GM21515 (cell line): ENCODE measurements at regions not wholly inside any gene's neighbourhood (a gene's known extent, or its start where the extent isn't known, plus 50 kb on each side); places are given as distances from the start of the nearest gene placed in this dataset.
"Not testable (repeated sequence)": the region's sequence is repeated elsewhere in the genome, so short reads cannot be mapped to it uniquely, and the experiment has no call there.

ENCODE experiments used
- ATAC-seq: cut with Tn5 transposase; IDR thresholded peaks from one replicate; pipeline ENCODE4 v1.9.1; 2021; ENCODE audit not compliant: unreplicated experiment

DNA sequence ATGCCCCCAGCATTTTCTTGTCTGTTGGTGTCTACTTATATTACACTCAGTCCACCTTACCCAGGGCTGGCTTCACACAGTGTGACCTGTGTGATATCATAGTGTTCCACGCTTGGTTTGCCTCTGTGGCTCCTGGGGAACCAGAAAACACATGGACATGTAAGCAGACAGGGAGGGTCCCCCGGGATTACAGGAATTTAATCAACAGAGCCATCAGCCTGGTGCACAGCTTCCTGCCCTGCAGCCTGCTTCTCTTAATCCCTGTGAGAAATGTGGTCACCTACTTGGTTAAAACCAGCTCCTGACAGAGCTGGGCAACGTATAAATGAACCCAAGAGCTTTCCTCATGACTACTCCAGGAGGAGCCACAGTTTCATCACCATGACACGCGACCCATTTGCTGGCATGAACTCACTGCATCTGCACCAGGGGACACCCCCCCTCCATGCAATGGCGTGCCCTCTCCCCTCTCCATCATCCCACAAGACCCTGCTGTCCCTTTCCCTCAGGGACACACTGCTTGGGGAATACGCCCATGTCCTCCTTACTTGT is 152.1 kb downstream of the UQCRFS1 start:
- no peak for ATAC-seq

DNA sequence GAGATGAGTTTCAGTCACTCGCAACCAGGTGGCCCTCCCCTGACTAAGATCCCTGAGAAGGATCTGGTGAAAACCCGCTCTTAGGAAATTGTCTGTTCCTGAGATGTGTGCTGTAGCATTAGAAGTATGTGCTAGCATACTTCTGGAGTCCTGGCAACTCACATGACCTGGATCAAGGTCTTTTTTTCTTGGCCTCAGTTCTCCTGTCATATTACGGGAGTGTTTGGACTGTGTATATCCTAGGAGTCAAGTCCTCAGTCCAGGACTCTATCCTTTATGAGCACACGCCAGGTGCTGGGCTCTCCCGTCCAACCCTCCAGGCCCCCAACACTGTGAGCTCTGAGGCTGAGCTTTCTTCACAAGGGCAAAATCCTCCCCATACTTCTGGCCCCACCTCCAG is 156.4 kb downstream of the UQCRFS1 start:
- ATAC-seq: no peak

DNA sequence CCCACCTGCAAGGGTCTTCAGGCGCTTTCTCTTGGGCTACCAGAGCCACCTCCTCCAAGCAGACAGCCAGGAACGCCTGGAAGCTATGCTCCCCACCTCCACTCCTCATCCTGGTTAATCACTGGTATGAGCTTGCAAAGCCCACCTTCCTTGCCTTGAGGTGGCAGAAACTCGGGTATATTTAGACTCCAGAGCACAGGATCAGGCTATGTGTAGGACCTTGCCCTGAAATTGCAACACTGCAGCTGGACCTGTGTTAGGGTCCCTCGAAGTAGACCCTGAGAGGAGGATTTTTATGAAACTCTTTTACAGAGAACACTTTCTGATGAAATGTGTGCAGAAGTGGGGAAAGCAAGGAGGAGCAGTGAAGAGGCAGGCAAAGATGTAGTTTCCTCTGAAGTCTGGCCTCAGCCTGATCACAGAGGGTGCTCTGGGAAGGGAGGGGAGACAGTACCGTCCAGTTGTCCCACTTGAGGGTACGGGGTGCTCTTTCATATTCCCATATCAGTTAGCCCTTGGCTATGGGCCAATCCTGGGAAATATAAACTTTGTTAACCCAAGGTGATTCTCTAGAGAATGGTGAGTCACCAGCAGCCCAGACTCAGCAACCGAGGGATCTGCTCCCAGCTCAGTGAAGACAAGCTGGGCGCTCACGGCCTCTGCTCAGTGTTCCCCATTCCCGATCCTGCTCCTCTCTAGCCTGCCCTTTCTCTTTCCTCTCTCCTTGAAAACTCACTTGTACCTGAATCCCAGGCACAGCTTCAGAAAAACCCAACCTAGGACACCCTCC is 157.9 kb downstream of the UQCRFS1 start:
- no peak for ATAC-seq

DNA sequence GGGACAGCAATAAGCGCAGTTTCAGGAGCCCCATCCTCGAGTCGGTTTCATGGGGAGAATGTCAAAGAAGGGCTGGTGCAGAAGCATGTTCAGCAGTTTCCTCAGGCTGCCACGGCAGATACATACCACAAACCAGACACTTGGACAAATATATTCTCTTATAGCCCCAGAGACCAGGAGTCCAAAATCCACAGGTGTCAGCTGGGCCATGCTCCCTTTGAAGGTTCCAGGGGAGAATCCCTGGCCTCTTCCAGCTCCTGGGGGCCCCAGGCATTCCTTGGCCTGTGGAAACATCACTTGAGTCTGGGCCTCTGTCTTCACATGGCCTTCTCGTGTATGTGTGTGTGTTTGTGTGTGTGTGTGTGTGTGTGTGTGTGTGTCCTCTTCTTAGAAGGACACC is 164.1 kb downstream of the UQCRFS1 start:
- ATAC-seq: no peak

DNA sequence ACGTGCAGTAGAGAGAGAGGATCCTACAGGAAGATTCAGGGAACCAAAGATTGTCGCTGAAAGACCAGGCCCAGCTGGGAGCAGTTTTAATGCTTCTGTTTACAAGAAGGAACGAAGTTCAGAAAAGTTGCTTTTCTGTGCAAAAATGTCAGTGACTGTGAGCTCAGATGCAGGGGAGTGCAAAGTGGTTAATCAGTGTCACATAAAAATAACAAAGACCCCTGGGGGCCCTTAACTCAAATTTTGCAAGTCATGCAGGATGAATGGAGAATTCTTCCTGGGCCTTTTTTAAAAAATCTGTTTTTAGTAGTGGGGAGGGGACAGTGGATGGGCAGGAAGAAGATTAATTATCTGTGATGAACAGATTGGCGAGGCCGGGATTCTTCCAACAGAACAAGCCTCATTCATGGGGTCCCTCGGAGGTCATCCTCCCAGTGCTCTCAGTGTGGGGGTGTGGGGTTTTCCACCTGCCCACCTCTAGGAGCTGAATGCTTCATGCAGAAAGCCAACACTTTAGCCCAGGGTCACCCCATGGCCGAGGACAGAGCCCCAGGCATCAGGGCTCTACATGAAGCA is 167.2 kb downstream of the UQCRFS1 start:
- ATAC-seq: no peak

DNA sequence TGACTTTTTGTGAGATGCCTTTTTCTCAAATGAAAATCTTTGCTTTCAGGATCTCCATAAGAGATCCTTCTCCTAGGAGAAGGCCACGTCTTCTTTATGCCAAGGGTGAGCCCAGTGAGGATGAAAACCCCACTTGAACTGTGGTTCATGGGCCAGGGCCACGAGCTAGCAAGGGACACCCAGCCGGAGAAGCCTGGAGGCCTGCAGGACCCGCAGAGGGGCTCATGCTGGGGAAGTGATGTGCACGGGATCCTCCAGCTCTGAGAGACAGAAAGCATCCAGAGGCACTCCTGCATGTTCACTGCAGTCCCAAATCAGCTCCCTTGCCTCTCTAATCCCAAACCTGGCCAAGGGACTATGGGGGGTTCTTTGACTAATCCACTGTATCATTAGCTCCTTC is 168.9 kb downstream of the UQCRFS1 start:
- no peak for ATAC-seq

DNA sequence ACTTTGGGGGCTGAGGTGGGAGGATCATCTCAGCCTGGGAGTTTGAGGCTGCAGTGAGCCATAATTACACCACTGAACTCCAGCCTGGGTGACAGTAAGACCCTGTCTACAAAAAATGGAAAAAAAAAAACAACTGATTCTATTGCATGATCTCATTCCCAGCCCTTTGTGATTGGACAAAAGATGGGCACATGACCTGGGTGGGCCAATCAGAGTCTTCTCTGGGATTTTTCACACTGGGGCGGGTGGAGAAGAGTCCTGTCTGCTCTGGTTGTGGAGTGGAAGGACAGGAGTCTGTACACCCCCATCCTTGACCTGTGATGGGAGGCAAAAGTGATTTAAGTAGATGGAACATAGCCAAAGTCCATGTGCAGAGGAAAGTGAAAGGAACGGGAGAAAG is 170.5 kb downstream of the UQCRFS1 start:
- no peak for ATAC-seq

DNA sequence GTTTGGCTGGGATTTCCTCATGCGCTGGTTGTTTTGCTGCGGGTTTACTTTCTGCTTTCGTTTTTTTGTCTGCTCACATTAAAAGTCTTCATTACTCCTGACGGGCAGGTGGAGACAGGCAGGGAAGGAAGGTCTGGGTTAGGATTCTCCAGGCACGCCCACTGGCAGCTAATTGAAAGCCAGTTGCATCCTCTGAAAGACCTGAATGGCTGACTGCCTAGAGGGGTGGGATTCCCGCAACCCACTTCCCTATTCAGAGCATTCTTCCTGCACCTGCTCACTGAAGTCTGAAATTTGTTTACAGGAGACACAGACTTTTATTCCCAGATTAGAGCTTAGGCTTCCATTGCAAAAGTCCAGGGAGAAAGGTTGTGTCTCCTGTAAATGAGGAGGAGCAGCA is 172.0 kb downstream of the UQCRFS1 start:
- ATAC-seq: no peak

DNA sequence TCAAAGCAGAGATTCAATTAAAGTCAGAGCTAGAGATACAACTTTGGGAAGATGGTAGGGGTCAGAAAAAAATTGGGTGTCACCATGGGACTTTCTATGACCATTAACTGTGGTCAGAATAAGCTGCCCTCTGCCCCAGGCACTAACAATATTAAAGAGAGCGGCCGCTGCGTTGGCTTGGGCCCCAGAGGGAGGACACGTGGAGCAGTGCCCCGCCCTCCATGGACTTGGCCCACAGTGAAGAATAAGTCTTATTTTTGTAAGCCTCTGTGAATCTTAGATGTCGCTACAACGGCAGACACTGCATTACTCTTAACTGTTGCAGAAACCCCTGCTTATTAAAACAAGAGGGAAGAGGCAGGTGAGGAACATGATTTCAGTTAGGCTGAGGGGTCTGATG is 172.7 kb downstream of the UQCRFS1 start:
- no peak for ATAC-seq

DNA sequence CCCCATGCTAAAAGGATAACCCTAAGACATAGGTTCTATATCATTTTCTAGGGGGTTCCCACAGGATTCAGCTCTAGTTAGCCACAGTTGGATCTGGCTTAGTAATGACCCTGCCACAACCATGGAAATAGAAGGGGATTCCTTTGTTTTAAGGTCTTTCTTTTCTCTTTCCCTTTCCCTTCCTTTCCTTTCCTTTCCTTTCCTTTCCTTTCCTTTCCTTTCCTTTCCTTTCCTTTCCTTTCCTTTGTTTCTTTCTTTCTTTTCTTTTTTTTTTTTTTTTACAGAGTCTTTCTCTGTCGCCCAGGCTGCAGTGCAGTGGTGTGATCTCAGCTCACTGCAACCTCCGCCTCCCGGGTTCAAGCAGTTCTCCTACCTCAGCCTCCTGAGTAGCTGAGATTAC is 173.9 kb downstream of the UQCRFS1 start:
- ATAC-seq: not testable (repeated sequence)

DNA sequence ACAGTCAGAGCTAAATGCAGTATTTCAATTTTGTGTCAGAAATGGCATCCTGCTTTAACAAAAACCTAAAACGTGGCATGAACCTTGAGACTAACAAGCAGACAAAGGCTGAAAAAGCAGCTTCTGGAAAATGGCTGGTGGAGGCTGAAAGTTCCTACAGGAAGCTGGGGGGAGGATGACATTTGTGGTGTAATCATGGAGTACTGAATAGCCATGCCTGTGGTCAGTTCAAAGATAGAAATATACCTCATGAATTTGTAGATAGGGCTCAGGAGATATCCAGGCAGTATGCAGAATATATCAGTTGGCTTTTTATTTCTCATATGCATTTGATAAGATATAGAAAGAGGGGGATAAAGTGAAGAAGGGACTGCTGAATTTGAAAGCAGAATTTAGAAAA is 181.7 kb downstream of the UQCRFS1 start:
- no peak for ATAC-seq

DNA sequence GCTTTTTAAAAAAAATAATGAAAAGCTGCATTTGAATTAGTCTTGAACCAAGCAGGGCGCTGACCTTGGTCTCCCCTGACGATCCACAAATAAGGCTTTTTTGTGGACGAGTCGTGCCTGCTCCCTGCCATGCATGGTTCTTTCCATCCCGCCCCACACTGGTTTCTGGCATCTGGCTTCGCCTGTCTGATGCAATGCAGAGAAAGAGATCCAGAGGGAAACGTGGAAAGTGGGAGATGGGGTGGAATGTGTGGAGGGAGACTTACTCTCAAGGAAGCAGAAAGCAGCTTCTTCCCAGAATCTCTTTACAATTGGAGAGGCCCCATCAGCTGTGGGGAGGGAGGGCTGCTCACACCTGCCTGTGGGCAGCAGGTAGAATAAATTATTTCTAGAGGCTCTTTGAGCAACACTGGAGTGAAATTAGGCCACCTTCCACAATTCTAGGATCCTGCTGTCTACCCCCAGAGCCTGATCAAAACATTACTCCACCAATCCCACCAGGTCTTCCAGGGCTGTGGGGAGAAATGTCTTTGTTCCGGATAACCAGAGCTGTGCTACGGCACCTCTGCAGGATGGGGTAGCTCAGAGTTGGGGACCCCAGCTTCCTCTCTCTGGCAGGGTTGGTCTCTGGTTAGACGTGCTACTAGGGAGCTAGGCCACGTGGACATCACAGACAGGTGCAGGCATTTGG is 183.5 kb downstream of the UQCRFS1 start:
- no peak for ATAC-seq

DNA sequence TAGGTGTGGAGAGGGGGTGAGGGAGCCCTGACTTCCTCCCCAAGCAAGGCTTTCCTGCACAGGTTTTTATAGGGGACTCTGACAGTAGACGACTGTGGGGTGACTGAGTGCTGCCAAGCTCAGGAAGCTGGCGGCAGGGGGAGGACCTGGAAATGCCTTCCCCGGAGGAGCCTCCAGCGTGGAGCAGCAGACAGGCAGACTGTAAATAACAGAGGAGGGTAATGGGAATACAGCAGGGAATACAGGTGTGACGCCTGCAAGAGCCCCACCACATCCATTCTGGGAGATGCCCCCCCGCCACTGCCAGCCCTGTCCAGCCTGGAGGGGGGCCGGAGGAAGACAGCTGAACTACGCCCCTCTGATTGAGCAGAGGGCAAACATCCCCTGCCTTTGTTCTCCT is 190.4 kb downstream of the UQCRFS1 start:
- ATAC-seq: no peak

DNA sequence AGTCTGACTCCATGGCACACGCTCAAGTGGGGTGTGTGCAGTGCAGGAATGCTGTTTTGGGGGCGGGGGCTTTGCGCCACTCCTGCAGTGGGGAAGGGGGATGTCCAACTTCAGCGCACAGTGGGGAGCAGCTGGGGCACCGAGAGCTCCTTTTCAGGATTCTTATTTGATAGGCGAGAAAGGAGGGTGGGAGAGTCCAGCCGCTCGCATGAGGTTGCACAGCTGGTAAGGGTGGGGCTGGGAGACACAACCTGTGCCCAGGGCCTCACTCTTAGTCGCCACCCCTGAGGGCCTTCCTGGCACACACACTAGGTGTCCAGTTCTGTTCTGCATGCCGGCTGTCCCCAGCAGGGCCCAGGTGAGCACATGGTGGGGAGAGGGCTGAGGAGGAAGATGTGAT is 190.8 kb downstream of the UQCRFS1 start:
- ATAC-seq: no peak

DNA sequence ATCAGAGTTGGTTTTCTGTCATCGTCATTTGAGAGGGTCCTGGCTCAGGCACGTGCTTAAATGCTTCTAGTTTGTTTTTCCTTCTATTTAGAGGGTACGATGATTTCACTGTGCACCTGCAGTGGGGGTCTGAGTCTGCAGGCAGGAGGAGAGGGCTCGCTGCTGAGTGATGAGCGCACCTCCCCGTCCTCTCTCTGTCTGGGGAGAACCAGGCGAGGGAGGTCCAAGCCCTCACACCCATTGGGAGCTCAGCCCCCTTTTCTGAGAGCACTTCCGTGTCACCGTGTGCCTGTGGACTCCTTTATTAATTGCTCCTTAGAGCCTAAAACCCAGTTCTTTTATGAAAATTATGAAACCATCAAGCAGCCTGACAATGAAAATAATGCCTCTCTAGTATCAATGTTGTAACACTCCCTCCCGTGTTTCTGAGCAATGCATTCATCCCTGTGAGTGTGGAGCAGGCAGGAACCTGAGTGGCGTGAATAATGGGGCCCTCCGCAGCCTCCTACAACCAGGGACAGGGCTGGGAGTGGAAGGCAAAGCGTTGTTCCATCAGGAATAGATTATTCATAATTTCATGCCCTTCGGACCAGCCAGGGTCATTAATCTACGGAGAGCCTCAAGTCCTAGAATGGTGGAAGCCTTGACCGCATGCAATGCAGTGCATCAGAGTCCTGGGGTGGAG is 191.6 kb downstream of the UQCRFS1 start:
- ATAC-seq: no peak

DNA sequence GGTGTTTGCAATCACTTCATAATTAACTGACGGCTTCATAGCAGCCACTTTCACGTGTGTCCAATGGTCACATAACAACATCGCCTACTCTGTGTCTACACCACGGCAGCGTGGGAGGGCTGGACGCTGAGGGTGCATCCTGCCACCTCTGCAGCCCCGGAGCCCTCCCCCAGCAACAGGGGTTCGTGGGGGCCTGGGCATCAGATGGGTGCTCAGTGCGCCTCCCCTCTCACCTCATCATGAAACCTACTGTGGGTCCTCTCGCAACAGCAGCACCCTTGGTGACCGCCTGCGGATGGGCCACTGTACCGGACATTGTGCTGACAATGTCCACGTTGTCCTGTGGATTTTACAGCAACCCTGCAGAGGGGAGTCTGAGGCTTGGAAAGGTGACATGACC is 193.5 kb downstream of the UQCRFS1 start:
- ATAC-seq: no peak

DNA sequence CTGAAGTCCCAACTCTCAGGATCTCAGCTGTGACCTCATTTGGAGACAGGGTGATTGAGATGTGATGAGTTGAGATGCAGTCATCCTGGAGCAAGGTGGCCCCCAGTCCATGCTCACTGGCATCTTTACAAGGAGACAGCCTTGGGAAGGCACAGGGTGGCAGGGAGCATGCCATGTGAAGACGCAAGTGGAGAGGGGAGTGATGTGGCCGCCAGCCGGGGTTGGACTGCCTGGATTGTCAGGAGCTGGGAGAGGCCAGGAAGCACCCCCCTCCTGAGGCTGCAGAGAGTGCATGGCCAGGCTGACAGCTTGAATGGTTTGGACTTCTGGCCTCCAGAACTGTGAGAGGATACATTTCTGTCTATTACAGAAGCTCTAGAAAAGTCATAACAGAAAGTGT is 194.4 kb downstream of the UQCRFS1 start:
- ATAC-seq: no peak

DNA sequence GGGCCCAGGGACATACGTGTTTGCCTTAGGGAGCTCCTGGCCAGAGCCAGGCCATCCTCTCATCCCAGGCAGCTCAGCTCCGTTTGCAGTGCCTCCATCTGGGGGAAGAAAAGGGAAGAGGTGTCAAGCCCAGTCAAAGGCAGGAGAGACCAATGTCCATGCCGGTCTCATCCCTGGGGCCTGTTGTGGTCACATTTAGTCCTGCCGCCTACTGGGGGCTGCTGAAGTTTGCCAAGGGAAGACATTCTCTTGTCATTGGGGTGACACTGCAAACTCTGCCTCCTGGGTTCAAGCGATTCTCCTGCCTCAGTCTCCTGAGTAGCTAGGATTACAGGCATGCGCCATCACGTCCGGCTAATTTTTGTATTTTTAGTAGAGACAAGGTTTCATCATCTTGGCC is 195.2 kb downstream of the UQCRFS1 start:
- no peak for ATAC-seq

DNA sequence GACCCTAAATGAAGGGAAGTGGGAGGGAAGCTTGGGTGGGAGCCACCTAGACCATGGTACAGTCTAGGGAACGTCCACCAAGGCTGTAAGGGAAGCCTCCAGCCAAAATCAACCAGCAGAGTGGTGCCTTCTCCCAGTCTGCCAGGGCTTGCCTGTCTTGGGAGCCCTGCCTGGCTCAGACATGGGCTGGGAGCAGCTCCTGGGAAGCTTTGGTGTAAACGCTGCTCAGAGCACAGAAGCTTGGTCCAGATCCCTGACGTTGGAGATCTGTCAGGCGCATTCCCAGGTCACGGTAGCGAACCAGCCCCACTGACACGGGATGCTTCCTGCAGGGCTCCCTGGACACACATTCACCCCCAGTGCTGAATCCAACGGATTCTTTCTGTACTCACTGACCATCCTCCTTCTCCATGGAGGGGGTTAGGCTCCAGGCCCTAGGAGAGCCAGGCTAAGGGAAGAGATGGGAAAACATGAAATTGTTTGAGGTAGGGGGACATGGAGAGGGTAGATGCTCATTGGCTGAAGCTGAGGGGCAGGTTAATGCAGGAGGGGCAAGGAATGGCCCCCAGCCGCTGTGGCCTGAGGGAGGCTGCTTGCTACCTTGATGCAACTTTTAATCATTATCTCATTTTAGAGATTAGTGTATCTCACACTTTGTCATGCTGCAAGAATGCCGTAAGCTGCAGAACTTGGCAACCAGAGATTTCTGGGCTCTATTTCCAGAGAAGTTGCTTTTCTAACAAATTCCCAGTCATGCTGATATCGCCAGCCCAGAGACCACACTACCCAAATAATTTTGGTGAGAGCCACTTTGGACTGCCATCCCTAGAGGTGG is 195.8 kb downstream of the UQCRFS1 start:
- no peak for ATAC-seq

DNA sequence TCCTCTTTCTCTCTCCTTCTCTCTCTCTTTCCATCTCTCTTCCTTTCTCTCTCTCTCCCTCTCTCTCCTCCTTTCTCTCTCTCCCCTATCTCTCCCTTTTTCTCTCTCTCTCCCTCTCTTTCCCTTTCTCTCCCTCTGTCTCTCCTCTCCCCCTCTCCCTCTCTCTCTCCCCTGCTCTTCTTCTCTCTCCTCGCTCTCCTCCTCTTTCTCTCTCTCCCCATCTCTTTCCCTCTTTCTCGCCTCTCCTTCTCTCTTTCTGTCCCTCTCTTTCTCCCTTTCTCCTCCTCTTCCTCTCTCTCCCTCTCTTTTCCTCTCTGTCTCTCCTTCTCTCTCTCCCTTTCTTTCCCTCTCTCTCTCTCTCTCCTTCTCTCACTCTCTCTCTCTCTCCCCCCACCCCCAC is 196.6 kb downstream of the UQCRFS1 start:
- no peak for ATAC-seq

DNA sequence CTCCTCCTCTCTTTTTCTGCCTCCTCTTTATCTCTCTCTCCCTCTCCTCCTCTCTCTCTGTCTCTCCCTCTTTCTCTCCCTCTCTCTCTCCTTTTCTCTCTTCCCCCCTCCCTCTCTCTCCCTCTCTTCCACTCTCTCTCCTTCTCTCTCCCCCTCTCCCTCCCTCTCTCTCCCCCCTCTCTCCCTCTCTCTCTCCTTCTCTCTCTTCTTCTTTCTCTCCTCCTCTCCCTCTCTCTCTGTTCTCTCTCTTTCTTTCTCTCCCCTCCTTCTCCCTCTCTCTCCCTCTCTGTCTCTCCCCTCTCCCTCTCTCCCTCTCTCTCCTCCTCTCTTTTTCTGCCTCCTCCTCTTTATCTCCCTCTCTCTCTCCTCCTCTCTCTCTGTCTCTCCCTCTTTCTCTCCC is 197.4 kb downstream of the UQCRFS1 start:
- no peak for ATAC-seq
